Endothelial cell of hepatic sinusoid (primary cell): ENCODE measurements at regions not wholly inside any gene's neighbourhood (a gene's known extent, or its start where the extent isn't known, plus 50 kb on each side); places are given as distances from the start of the nearest gene placed in this dataset.
"Not testable (repeated sequence)": the region's sequence is repeated elsewhere in the genome, so short reads cannot be mapped to it uniquely, and the experiment has no call there.

Experiments used
- in situ Hi-C: cut with HindIII; loops from 2 replicates; pipeline ENCODE4 v1.10.0; 2017; ENCODE audit warnings: low sequenced_read_pairs

- in situ Hi-C loops = no loop called here
Observed at GRCh38 chr16:64380751-64381150, 741.1 kb downstream of the CDH11 start.

DNA sequence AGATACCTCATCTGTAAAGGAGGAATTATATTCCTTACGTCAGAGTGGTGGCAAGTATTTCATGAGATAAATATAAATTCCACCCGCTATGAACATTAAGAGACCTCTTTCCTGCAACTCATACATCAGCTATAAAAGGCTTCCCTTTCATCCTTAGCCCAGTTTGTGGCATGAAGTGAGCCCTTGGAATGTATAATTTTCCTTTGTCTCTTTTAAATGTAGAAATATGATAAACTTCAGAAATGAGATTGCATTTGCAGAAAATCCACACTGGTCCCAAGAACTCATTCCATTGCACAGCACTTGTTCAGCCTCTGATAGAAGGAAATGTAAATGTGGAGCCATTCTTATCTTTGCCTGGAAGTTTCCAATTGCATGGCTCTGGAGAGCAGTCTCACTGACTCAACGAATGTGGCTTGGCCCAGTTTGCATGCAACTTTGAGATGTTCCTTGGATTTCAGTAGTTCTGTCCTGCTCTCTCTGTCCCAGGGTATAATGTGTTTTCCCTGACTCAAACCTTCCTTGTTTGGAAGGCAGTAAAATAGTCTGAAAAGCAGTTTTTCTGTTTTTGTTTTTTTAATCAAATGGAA lies 746.4 kb downstream of the CDH11 start:
- in situ Hi-C loops = loop anchor here (5.0 kb wide), 1 partner anchor 78 kb away; no protein-coding TSS in a partner anchor

DNA sequence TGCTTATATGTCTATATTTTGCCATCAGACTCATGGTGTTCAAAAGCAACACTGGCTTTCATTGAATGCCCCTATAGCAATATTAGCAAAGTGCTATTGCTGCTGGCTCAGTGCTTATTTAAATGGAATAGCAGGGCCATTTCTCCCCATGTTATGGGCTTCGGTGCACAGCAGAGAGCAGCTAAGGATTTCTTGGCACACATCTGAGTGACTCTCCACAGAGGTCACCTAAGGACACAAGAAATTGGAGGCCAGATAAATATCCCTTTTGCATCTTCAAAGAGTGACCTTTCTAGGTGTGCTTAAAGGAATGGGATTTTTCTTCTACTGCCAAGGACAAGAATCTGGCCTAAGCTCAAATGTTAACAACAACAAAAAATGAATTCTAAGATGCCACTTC lies 751.8 kb downstream of the CDH11 start:
- in situ Hi-C loops = no loop called here

GRCh38 chr16:64365448-64365931 lies 756.4 kb downstream of the CDH11 start:
- in situ Hi-C loops = no loop called here

DNA sequence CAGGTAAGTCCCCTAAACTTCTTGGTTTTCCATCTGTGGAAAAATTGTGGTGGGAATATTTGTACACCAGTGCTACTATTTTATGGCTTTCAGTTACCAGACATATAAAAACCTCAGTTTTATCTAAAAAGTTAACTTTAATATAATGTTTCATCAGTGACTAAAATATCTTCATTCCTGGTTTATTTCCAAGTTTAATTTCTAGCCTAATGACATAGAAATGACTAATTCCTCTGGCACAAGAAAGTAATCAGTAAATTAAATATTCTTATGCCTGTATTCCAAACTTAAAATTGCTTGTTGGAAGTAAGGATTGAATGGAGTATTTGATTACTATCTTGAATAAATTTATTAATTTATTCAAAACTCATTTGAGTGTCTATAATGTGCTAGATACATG lies 757.0 kb downstream of the CDH11 start:
- in situ Hi-C loops = no loop called here

- in situ Hi-C loops = no loop called here
Observed at GRCh38 chr16:64364416-64364815, 757.4 kb downstream of the CDH11 start.

DNA sequence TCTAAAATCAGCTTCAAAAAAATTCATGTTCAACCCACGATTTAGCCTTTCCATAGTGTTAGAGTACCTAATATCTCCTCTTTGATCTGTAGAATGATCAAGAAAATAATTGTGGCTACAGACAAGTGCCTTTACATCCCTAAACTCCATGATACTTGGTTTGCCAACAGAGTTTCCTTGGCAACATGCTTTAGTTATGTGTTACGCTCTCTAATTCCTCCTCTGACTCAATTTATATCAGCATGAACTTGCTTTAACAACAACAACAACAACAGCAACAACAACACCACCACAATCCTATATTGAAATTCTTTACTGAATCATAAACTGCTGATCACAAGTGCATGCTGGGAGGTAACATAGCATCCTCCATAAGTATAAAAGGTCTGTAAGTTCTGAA lies 757.8 kb downstream of the CDH11 start:
- in situ Hi-C loops = no loop called here

- in situ Hi-C loops = no loop called here
Observed at GRCh38 chr16:64363039-64363438, 758.8 kb downstream of the CDH11 start.

DNA sequence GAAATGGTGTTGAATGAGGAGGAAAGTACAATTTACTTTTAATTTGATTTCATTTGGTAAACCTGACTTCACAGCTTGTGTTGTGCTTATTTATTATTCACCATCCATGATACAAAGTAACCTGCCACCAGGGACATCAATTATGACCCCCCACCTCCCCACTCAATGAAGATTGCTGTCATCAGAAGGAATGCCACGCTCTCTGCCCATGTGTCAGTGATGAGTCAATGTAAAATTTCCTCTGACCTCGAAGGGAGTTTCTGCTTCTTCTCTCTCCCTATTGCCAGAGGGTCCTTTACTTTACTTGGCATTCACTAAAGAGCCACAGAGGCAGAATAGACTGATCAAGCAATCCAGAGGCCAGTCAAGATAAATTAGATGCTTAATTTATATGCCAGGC lies 759.7 kb downstream of the CDH11 start:
- in situ Hi-C loops = no loop called here

- in situ Hi-C loops = no loop called here
Observed at GRCh38 chr16:64361753-64362152, 760.1 kb downstream of the CDH11 start.

DNA sequence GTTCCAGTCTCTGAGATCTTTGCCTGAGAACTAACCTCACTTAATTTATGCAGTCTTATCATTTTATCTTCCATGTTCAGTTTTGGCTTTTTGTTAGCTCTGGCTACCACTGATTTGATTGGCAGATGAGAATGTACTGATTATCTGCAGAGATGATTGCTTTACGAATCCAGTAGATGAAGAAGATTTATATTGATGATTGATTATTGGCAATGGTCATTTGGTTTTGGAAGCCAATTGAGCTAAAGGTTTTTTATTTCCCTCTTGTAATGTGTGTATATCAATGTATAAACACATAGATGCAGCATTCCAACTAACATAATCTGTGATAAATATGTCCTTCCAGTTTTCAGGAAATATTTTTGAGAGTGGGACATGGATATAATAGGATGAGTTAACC lies 763.6 kb downstream of the CDH11 start:
- in situ Hi-C loops = no loop called here

DNA sequence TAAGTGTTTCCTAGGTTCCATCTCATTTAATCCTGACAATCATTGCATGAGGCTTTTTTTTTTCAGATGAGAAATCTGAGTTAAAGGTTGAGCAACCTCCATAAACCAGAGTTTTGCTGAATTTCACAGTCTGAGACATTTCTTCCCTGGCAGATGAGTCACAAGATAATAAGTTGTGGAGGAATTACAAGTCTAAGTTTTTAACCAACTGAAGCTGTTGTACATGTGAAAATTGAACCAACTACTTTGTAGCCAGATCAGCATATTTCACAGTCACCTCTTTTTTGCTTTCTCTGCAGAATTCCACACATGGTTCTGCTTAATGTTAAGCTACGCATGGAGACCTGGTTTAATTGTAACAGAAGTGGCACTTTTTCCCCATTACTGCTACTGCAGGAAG lies 765.6 kb downstream of the CDH11 start:
- in situ Hi-C loops = no loop called here

DNA sequence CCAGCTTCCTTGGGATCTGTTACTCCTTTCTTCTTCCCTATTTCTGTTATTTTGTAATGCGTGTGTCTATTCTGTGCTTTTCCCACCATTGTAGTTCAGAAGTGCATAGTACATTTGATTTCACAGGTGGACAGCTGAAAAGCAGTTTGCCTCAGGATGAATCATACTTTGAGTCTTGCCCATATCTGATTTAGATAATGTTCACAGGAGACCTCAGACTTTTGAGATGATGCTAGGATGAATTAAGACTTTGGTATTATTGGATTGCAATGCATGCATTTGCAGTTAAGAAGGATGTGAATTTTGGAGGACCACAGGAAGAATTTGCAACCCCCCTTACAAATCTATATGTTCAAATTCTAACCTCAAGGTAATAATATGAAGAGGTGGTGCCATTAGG lies 769.6 kb downstream of the CDH11 start:
- in situ Hi-C loops = no loop called here

DNA sequence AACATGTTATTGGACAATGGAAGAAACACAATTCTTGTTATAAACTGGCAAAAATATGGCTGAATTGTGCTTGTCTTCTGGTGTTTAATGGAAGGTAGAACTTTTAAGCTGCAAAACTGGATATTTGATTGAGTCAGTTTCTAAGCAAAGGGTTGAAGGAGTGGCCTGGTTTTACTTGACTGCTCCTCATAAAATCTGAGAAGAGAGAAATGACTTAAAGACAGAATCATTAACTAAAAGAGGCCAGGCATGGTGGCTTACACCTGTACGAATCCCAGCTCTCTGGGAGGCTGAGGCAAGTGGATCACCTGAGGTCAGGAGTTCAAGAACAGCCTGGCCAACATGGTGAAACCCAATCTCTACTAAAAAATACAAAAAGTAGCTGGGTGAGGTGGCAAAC lies 770.7 kb downstream of the CDH11 start:
- in situ Hi-C loops = no loop called here

GRCh38 chr16:64346080-64346479 lies 775.8 kb downstream of the CDH11 start:
- in situ Hi-C loops = no loop called here

GRCh38 chr16:64345142-64345541 lies 776.7 kb downstream of the CDH11 start:
- in situ Hi-C loops = no loop called here

- in situ Hi-C loops = not testable (repeated sequence)
Observed at GRCh38 chr16:64343820-64344443, 777.9 kb downstream of the CDH11 start.

- in situ Hi-C loops = no loop called here
Observed at GRCh38 chr16:64343061-64343819, 778.6 kb downstream of the CDH11 start.

DNA sequence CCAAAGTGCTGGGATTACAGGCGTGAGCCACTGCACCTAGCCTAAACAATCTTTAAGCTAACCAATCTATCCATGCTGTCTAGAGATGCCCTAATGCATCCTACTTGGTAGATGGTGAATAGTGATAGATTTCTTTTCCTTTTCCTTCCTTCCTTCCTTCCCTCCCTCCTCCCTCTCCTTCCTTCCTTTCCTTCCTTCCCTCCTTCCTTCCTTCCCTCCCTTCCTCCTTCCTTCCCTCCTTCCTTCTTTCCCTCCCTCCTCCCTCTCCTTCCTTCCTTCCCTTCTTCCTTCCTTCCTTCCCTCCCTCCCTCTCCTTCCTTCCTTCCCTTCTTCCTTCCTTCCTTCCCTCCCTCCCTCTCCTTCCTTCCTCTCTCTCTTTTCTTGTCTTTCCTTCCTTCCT lies 780.5 kb downstream of the CDH11 start:
- in situ Hi-C loops = not testable (repeated sequence)

- in situ Hi-C loops = loop anchor here (5.0 kb wide), 1 partner anchor 77 kb away; no protein-coding TSS in a partner anchor
Observed at GRCh38 chr16:64339052-64339770, 782.7 kb downstream of the CDH11 start.

DNA sequence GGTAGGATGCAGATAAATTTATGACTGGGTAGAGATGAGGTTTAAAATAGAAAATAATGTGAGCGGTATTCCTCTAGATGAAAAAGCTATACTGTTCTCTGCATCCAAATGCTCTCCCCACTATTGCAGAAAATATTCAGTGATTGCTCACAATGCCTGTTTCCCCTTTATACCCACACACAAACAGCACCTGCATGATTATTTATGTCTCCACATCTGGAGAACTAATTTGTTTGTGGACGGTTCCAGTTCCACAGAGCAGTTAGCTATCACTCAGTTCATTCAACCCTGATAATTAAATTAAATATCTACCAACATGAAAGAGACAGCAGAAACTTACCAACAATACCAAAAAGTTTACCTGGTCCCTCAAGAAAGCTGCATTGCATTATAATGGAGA lies 800.0 kb downstream of the CDH11 start:
- in situ Hi-C loops = no loop called here
